ENCODE measurements at regions not wholly inside any gene's neighbourhood (a gene's known extent, or its start where the extent isn't known, plus 50 kb on each side); places are given as distances from the start of the nearest gene placed in this dataset.

DNA sequence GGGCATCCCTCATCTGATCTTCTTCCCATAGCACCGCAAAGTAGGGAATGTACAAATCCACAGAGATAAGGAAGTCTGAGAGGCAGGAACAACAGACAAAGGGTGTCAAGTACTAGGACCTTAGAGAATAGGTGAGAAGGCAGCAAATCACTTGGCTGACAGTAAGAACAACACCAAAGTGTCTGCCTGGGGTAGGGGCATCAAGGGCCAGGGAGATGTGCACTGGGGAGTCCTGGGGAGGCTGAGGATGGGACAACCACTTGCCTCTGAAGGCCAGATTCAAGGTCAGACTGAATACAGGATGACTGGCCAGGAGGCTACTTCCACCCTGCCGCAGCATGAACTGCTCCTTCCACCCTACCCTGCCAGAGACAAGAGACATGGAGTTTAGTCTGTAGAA is 1040.8 kb downstream of the BCL11B start:
- Mint-ChIP-seq H3K27ac (no peak overlapping the region), H3K9me3 (peaks cover 4 to 18% (median 5%) of the 10 kb centered on the region in 3 donors), H3K4me1 (no peaks in the 10 kb centered on the region), H3K4me3 (no peak overlapping the region), H3K36me3 (peaks cover 1% of the 10 kb centered on the region), H3K27me3 (no peaks in the 10 kb centered on the region)

DNA sequence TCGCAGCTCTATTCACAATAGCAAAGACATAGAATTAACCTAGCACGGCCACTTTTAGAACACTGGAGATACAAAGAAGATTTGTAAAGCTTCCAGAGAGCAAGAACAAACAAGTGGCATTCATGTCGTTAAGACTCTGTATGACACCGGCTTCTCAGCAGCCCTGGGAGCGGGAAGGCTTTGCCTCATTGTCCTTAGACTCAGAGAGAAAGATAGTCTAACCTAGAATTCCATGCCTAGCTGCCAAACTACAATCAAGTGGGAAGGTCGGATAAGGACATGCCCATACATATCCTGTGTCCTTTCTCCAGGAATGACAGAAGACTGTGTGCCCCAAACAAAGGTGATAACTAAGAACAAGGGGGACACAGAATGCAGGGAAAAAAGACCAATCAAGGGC is 1038.3 kb downstream of the BCL11B start:
- Mint-ChIP-seq H3K36me3 (peaks cover 1% of the 10 kb centered on the region), H3K4me1 (no peaks in the 10 kb centered on the region), H3K9me3 (peaks cover 4 to 19% (median 4%) of the 10 kb centered on the region in 3 donors), H3K27ac (no peak overlapping the region), H3K4me3 (no peak overlapping the region), H3K27me3 (no peaks in the 10 kb centered on the region)

DNA sequence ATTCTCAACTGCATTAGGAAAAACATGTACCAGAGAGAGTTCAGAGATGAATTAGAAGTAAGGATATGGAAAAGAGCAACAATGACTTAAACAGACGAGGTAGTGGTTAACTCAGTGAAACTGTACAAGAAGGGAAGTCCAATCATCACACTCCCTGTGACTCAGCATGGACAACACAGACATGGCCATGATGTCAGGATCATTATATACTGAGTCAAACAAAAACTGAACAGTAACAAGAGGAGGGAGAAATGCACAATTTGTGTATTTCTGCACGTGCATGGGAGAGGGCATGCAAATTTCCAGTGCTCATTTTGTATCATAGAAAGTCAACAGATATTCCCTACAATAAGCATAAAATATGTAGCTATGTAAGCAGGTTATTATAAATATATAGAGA is 1037.8 kb downstream of the BCL11B start:
- Mint-ChIP-seq H3K36me3 (peaks cover 1% of the 10 kb centered on the region), H3K27ac (no peak overlapping the region), H3K4me3 (no peak overlapping the region), H3K9me3 (peaks cover 4 to 19% (median 4%) of the 10 kb centered on the region in 3 donors), H3K4me1 (no peaks in the 10 kb centered on the region), H3K27me3 (no peaks in the 10 kb centered on the region)

DNA sequence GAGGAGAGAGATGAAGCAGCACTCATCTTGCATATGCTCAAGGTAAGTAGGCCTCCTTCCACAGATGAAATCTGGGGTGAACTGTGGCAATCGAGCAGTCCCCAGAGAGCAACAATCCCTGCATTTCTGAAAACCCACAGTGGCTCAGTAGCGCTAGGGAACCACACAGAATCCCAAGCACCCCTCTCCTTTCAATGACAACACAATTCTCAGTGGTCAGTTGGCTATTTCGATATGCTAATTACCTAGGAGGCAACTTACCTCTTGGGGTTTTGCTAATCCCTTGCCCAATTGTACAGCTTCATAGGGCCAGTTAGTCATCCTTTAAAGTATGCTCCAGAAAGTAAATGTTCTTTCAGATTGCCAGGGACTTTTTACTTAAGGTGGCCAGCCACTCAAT is 1035.7 kb downstream of the BCL11B start:
- Mint-ChIP-seq H3K27me3 (no peaks in the 10 kb centered on the region), H3K4me3 (no peak overlapping the region), H3K4me1 (no peaks in the 10 kb centered on the region), H3K9me3 (peaks cover 4 to 18% (median 4%) of the 10 kb centered on the region in 3 donors), H3K27ac (no peak overlapping the region), H3K36me3 (peaks cover 1% of the 10 kb centered on the region)

GRCh38 chr14:98237939-98238338 is 1034.1 kb downstream of the BCL11B start:
- Mint-ChIP-seq H3K9me3 (peaks cover 2 to 15% (median 4%) of the 10 kb centered on the region in 3 donors), H3K27me3 (no peaks in the 10 kb centered on the region), H3K36me3 (peaks cover 1% of the 10 kb centered on the region), H3K4me1 (no peaks in the 10 kb centered on the region), H3K4me3 (no peak overlapping the region), H3K27ac (no peak overlapping the region)

DNA sequence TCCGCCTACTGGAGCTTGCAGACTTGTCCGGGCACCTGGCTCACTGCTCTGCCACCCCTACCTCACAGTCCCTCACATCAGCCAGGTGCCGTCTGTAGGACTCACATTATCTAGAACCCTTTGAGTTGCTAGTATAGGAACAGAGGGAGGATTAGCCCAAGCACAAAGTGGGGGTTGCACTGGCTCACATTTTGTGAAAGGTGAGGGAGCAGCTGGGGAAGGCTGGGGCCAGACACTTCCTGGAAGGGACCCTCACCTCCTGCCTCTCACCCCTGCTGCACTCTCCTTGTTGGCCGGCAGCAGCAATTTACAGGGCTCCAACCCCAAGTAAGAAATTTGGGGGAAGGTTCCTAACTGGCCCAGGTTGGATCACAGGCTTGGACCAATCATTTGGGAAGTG is 1031.6 kb downstream of the BCL11B start:
- Mint-ChIP-seq H3K4me1 (no peaks in the 10 kb centered on the region), H3K27ac (no peak overlapping the region), H3K27me3 (no peaks in the 10 kb centered on the region), H3K4me3 (no peak overlapping the region), H3K9me3 (peaks cover 0 to 4% (median 0%) of the 10 kb centered on the region in 3 donors), H3K36me3 (no peaks in the 10 kb centered on the region)

DNA sequence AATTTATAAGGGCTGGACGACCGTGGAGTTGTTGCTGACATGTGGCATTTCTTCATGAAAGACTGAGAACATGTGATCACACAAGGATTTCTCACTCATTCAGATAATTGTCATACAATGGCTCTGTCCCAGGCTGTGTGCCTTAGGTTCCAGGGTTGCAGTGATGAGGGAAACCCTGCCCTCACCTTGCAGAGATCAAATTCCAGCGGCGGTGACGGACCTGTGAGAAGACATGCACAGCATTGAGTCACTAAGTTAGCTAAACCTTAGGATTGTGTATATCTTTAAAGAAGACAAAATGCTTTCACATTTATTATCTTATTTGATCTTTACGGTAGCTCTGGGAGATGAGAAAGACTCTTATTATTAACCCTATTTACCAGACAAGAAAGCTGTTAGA is 1029.1 kb downstream of the BCL11B start:
- H3K4me3 Mint-ChIP-seq = no peak overlapping the region
- no peaks in the 10 kb centered on the region for H3K4me1 Mint-ChIP-seq
- H3K9me3 Mint-ChIP-seq = peaks cover 0 to 3% (median 0%) of the 10 kb centered on the region in 3 donors
- H3K27me3 Mint-ChIP-seq = no peaks in the 10 kb centered on the region
- H3K27ac Mint-ChIP-seq = peak overlapping the region in 1 of 3 donors; percentile 36
- no peaks in the 10 kb centered on the region for H3K36me3 Mint-ChIP-seq

GRCh38 chr14:98243332-98243731 is 1028.7 kb downstream of the BCL11B start:
- Mint-ChIP-seq H3K36me3 (no peaks in the 10 kb centered on the region), H3K27ac (peak overlapping the region in 1 of 3 donors; percentile 36), H3K9me3 (peaks cover 0 to 3% (median 0%) of the 10 kb centered on the region in 3 donors), H3K4me3 (no peak overlapping the region), H3K27me3 (no peaks in the 10 kb centered on the region), H3K4me1 (no peaks in the 10 kb centered on the region)

DNA sequence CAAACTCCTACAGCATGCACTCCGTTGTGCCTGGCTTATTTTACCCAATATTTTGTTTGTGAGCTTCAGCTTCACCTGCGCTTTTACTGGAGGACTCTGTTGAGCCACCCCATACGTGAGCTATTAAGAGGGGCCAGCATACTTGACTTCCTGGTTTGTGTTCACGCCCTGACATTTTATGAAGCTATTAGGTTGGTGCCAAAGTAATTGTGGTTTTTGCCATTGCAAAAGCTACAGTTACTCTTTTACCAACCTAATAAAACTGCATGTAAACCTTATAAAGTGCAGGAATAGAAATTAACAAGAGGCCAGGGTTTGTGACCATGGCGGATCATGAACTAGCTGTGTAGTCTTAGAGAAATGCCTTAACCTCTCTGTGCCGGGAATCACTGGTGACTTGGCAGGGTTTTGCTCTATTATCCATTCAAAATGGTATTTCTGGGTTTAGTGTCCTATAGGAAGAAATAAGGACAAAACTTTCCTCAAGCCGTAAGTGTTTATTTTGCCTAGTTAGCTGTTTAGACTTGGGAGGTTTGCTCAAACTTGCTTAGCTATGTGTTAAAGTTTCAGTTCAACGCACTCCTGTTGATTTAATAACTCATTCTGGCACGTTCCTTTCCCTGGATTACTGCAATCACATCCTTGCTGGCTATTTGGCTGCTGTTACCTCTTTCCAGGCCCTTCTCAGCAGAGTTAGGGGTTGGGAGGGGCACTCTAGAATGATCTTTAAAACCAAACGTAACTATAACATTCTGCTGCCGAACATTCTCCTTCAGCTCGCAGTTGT is 1027.6 kb downstream of the BCL11B start:
- Mint-ChIP-seq H3K4me1 (no peaks in the 10 kb centered on the region), H3K4me3 (no peak overlapping the region), H3K27me3 (no peaks in the 10 kb centered on the region), H3K27ac (no peak overlapping the region), H3K9me3 (peaks cover 0 to 3% (median 0%) of the 10 kb centered on the region in 3 donors), H3K36me3 (no peaks in the 10 kb centered on the region)

DNA sequence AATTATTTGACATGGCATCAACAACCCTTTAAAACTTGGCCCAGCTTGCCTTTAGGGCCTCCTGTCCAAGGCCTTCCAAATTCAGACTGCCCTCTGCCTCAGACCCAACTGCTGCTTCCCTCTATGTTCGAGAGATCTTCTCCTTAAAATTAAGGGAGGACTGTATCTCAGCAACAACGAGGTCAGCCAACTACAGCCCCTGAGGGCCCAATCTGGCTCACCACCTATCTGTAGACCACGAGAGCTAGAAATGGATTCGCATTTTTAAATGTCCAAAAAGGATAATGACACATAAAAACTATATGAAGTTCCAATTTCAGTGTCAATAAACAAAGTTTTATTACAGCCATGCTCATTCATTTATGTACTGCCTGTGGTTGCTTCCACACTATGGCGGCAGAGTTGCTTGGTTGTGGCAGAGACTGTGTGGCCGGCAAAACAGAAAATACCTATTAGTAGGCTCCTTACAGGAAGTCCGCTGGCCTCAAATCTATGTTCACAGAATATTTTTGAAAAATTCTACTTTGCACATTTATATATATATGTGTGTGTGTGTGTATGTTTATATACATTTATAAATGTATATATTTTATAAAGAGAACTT is 1026.9 kb downstream of the BCL11B start:
- H3K36me3 Mint-ChIP-seq = no peaks in the 10 kb centered on the region
- H3K27ac Mint-ChIP-seq = no peak overlapping the region
- no peak overlapping the region for H3K4me3 Mint-ChIP-seq
- no peaks in the 10 kb centered on the region for H3K27me3 Mint-ChIP-seq
- H3K4me1 Mint-ChIP-seq = no peaks in the 10 kb centered on the region
- peaks cover 0 to 3% (median 0%) of the 10 kb centered on the region in 3 donors for H3K9me3 Mint-ChIP-seq

- H3K36me3 Mint-ChIP-seq = no peaks in the 10 kb centered on the region
Measured at GRCh38 chr14:98249057-98249456, 1022.9 kb downstream of the BCL11B start.

GRCh38 chr14:98249476-98249875 is 1022.5 kb downstream of the BCL11B start:
- Mint-ChIP-seq H3K36me3 (no peaks in the 10 kb centered on the region), H3K4me3 (no peak overlapping the region), H3K9me3 (peaks cover 0 to 3% (median 2%) of the 10 kb centered on the region in 3 donors), H3K27me3 (no peaks in the 10 kb centered on the region), H3K4me1 (no peaks in the 10 kb centered on the region), H3K27ac (no peak overlapping the region)

More at GRCh38 chr14:98249057-98249456, 1022.9 kb downstream of the BCL11B start:
- H3K4me1 Mint-ChIP-seq = no peaks in the 10 kb centered on the region
- peaks cover 0 to 3% (median 2%) of the 10 kb centered on the region in 3 donors for H3K9me3 Mint-ChIP-seq
- no peaks in the 10 kb centered on the region for H3K27me3 Mint-ChIP-seq
- H3K4me3 Mint-ChIP-seq = no peak overlapping the region
- H3K27ac Mint-ChIP-seq = no peak overlapping the region

GRCh38 chr14:98252820-98253219 is 1019.2 kb downstream of the BCL11B start:
- Mint-ChIP-seq H3K9me3 (peaks cover 0 to 3% (median 2%) of the 10 kb centered on the region in 3 donors), H3K4me1 (no peaks in the 10 kb centered on the region), H3K4me3 (no peak overlapping the region), H3K36me3 (no peaks in the 10 kb centered on the region), H3K27me3 (no peaks in the 10 kb centered on the region), H3K27ac (no peak overlapping the region)

GRCh38 chr14:98259881-98260280 is 1012.1 kb downstream of the BCL11B start:
- H3K9me3 Mint-ChIP-seq = peaks cover 0 to 11% (median 3%) of the 10 kb centered on the region in 3 donors
- H3K4me1 Mint-ChIP-seq = no peaks in the 10 kb centered on the region
- no peak overlapping the region for H3K27ac Mint-ChIP-seq
- H3K27me3 Mint-ChIP-seq = no peaks in the 10 kb centered on the region
- H3K4me3 Mint-ChIP-seq = no peak overlapping the region
- no peaks in the 10 kb centered on the region for H3K36me3 Mint-ChIP-seq

- H3K4me3 Mint-ChIP-seq = no peak overlapping the region
- H3K4me1 Mint-ChIP-seq = no peaks in the 10 kb centered on the region
- H3K27ac Mint-ChIP-seq = no peak overlapping the region
- H3K27me3 Mint-ChIP-seq = no peaks in the 10 kb centered on the region
- no peaks in the 10 kb centered on the region for H3K36me3 Mint-ChIP-seq
- peaks cover 0 to 11% (median 5%) of the 10 kb centered on the region in 3 donors for H3K9me3 Mint-ChIP-seq
Measured at GRCh38 chr14:98262566-98262965, 1009.4 kb downstream of the BCL11B start.

DNA sequence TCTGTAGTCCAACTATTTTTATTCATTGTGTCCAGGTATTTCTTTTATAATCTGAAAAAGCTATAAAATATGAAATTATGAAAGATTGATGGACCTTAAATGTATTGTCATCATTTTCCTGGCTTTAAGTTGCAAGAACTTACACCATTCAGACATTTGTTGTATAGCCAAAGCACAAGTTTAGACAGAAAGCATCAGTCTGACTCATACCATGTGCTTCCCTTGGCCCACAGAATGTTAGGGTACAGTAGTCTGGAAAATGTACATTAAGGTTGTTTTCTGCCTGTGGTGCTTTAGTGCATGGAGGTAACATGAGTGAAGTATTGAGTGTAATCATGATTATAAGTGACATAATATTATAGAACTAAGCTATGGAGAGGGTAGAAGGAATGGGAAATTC is 1002.5 kb downstream of the BCL11B start:
- H3K36me3 Mint-ChIP-seq = no peaks in the 10 kb centered on the region

More for the DNA sequence above, 1002.5 kb downstream of the BCL11B start:
- Mint-ChIP-seq H3K27me3 (peaks cover 1% of the 10 kb centered on the region), H3K4me3 (no peak overlapping the region), H3K27ac (no peak overlapping the region), H3K4me1 (peaks cover 0 to 1% (median 0%) of the 10 kb centered on the region in 3 donors), H3K9me3 (peaks cover 4 to 10% (median 7%) of the 10 kb centered on the region in 3 donors)
